HUDEP-2 (cell line): ENCODE measurements at regions not wholly inside any gene's neighbourhood (a gene's known extent, or its start where the extent isn't known, plus 50 kb on each side); places are given as distances from the start of the nearest gene placed in this dataset.

Experiments used
- DNase-seq, 76 experiments: peaks; one replicate each; lab custom pipeline; 2025; ENCODE audit not compliant: unreplicated experiment in 76 of 76; lab: John Stamatoyannopoulos, UW

DNA sequence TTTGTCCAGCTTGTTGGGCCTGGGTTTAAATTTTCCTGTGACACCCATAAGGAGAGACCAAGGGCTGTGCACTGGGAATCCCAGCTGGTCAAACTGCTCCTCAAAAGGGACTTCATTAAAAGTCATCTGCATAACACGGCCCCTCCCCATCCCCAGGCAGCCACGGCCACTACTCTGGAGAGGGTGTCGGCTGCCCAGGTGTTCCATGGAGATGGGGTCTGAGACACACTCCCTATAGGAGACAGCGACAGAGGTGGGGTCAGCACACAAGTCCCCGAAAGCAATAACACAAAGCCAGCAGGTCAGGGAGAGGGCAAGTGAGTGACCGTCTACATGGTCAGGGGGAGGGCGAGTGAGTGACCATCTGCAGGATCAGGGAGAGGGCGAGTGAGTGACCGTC lies 75.6 kb upstream of the BCL11B start:
- DNase-seq: no peak

DNA sequence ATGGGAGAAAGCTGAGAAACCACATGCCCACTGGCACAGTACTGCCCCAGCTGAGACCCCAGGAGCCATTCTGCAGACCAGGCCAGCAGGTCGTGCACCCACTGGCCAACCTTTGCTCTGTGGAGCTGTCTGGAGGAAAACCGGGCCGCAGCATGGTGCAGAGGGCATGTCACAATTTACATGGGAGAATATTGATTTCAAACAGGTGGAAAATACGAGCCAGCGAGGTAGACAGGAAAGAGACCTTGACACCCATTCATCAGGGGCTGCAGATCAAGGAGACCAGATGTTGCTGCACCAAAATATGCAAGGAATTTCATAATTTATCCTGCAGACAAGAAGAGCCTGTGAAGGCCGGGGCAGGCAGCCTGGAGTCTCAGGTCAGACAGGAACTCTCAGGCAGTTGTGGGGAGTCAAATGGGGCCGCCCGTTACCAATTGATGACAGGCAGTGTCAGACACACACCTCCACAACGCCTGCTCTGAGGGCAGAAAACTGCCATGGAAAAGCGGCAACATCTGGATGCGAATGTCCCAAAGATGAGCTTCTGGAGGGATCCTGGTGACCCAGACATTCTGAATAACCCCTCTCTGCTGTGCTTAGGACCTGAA lies 74.6 kb upstream of the BCL11B start:
- no peak for DNase-seq

DNA sequence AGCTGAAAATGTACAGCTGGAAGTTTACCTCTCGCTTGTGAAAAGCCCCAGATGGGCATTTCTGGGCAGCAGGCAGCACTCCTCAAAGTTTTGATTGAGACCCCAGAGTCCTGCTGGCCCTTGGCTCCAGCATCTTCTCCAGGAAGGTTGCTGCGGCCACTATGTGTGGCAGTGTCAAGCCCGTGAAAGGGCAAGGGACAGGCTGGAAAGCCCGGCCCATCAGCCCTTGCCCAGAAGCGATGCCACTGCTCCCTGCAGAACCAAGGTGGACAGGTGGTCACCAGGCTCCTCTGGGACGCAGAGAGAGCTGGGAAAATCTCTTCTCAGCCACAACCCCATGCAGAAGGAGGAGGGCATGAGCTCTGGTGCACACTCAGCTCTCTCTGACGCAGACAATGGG lies 73.5 kb upstream of the BCL11B start:
- DNase-seq: no peak

DNA sequence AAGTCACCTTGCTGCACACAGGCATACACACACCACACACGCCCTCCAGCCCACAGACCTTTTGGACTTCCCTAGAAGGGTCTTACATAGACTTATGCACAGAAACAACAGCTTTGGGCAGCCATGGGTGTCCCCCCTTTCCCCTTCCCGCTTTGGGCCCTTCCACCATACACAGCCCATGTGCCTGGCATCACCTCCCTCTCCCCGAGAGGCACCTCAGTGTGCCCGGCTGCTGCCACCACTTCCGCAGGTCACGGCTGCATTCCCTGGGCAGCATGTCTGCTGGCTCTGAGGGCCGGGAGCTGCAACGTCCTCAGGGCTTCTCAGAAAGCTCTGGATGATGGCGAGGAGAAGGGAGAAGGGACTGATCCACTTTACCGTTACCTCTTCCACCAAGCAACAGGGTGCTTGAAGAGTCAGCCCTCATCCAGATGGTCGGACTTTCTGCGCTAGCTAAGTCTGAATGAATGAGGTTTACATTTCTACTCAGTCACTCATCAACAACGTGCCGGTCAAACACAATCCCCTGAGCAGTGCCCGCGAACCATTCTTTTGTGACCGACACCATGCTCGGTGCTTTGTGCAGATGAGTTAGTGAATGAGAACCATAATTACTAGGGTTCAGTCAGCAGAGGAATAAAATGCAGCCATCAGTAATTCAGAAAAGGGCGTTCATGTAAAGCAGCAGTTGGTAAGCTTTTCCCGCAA lies 72.2 kb upstream of the BCL11B start:
- no peak for DNase-seq

DNA sequence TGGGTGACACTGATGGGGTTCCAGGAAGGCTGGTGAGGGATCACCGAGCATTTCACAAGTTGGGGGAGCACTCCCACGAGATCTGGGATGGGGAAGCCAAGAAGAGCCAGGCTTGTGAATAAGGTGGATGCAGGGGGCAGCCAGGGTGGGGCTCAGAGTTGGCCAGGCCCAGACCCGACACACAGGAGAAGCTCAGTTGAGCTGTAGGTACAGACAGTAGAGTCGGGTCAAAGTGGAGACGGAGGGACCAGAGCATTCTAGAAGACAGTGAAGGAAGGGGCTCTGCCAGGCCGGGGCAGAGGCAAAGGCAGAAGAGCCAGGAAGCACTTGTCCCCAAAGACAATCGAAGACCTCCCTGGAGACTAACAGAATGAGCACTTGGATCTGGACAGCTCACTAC lies 70.9 kb upstream of the BCL11B start:
- DNase-seq: no peak

DNA sequence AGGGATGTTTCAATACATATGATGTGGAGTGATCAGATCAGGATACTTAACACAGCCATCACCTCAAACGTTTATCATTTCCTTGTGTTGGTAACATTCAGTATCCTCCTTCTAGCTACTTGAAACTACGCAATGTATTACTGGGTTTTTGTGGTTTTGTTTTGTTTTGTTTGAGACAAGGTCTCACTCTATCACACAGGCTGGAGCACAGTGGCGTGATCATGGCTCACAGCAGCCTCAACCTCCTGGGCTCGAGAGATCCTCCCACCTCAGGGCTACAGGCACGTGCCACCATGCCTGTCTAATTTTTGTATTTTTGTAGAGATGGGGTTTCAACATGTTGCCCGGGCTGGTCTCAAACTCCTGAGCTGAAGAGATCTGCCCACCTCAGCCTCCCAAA lies 70.2 kb upstream of the BCL11B start:
- no peak for DNase-seq

DNA sequence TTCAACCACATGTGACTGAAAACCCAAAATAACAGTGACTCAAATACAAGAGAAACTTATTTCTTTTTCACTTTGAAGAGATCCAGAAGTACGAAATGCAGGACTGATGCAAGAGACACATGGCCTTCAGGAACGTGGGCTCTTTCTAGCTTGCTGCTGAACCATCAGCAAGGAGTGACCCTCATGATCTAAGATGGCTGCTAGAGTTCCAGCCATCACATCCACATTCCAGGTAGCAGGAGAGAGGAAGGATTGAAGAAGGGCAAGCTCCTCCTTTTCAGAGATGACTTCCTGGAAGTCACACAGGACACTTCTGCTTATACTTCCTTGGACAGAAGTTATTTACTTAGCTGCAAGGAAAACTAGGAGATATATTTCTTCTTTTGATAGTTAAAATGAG lies 67.6 kb upstream of the BCL11B start:
- DNase-seq: no peak

DNA sequence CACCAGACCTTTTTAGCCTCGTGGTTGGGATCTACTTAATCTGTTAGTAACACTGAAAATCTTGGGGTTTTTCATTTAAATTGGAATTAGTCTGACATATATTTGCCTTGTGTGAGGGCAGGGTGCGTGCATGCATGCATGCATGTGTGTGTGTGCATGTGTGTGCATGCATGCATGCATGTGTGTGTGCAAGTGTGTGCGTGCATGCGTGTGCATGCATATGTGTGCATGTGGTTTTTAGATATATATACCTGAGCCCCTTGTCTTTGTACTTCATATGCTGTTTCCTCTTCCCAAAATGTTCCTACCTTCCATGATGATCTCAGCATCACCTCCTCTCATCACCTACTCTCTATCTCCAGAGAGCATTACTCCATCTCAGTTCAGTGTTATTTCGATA lies 66.3 kb upstream of the BCL11B start:
- no peak for DNase-seq

DNA sequence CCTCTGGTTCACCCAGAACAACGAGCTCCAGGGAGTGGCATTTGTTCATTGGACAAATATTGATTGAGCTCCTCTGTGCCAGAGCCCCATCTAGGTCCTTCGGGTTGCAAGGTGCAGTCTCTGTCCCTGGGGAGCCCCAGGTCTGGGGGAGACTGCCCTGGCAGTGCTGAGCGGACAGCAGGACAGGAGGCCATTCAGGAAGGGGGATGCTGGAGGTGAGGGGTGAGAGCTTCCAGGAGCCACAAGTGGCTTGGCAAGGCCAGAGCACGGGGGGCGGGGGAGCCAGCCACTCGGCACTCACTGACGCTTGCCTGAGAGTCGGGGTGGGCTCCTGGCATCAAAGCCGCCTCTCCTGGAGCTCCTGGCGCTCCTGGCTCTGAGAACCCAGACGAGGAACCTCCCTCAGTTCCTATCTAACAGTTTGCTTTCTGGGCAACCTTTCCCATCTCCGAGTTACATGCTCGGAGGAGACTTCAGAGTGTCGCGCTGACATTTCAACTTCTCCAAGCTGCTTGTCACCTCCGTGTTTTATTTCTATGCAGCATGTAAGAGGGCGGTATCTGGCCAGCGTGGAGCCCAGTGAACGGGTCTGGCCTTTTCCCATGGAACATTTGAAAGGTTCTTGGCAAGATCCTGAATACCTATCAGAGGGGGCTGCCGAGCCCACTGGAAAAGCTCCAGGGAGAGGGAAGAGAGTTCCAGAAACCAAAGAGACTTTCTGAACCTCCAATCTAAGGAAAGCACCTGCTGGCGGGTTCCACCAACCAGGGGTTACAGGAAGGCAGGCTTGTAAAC lies 62.0 kb upstream of the BCL11B start:
- DNase-seq: no peak

DNA sequence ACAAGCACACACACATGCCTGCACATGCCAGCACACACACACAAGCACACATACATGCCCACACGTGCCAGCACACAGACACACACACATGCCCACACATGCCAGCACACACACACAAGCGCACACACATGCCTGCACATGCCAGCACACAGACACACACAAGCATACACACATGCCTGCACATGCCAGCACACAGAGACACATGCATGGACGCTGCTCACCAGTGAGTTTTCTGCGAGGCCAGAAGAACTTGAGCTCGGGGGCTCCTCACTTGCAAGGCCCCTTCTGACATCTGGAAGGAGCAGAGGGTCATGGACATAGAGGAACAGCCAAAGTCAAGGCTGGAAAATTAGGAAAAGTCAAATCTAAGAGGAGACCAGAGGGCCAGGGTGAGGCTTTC lies 61.2 kb upstream of the BCL11B start:
- no peak for DNase-seq

DNA sequence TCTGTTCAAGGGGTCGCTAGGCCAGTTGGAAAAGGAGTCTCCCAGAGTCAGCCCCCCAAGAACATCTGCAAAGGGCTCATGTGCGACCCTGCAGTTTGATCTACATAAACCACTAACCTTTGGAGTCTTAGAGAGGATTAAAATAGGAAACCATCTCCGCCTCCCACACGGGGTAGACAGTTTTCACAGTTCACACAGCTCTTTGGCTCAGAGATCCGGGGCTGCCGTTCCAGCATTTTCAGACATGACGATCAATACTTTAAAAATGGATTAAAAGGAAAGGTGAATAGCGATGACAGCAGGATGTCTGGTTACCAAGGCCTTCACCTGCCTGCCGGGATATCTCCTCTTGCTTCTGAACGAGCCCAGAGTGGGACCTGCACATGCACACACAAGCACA lies 59.8 kb upstream of the BCL11B start:
- no peak for DNase-seq

DNA sequence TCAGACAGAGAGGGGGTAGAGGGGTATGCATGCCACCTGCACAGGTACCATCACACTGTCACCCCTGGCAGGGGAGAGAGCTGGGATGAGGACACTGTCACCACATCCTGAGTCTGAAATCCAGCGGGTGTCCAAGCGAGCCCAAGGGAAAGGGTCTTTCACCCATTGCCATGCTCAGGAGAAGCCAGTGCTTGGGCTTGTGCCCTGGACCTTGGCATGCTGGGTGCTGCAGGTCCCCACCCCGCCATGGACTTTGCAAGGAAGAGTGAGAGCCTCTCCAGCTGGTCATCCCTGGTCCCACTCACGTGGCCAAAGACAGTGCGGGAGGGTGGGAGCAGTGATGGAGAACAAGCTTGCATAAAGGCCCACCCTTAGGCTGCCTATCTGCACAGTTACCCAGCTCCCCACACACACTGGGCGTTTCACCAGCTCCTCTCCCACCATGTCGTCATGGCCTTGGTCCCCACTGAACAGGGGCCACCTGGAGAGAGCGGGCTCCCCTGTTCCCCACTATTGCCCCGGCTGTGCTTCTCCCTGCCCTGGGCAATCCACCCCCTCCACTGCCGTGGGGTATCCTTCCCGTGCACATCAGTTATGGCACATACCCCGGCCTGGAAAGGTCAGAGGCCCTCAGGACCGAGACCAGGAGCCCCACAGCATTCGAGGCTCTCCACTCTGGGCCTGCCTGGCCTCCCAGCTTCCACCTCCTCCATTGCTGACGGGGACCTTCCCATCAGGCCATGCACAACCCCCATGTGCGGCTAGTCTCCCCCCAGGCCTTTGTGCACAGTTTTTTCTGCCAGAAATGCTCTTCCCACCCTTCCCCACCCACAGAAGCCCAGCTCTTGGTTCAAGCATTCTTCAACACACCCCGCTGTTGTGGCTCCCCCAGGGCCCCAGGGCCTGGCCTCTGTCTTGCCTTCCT lies 58.6 kb upstream of the BCL11B start:
- no peak for DNase-seq

DNA sequence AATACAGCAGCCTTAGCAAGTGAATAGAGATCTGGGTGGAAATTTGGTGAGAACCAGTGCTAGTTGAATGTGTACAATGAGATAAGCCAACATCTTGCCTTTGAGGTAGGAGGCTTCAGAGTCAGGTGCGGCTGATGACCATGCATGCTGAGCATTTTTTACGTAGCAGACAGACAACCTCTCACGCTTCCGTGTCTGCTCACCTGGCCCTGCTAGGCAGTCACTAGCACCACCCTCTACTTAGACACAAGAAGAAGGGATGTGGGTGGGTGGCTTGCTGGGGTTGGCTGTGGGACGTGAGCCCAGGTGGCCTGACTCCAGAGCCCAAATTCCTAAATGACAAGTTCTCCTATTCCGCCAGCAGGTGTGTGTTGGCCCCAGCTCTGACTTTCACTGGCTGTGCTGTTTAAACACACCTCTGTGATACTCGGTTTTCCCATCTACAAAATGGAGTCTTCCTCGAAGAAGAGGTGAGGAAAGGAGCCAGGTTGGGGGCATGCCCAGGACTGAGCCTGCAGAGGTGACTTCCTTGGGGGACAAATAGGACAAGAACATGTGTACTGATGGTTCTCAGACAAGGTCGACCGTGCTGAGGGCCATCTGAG lies 57.8 kb upstream of the BCL11B start:
- no peak for DNase-seq

DNA sequence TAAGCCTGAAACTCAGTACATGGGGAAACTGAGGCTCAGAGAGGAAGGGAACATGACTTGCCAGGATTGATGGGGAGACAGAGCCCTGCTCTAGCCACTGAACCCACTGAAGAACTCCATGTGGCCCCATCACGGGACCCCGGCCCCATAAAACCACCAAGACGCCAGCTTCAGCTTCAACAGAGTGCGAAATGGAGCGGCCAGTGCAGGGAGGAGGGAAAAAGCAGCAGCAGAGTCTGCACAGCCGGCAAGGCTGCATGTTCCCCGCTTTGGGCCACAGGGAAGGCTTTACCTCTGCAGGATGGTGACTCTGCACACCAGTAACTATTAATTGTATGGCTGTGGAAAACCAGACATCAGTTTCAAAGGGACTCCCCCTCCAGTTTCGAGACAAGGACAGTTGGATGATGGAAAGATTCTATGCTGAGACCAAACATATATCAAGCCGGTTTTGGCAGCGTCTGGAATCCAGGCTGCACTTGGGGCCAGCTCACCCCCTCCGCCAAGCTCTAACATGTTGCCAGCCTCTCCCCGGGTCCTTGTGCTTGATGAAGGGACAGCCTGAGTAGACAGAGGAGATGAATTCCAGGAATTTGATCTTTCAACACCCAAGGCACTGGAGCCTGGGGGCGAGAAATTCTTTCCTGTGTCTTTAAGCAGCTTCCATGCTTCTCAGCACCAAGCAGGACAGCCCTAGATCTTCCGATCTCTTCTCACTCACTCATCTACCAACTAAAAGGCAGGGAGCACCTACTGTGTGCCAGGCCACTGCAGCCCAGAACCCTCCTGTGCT lies 55.7 kb upstream of the BCL11B start:
- DNase-seq: no peak

DNA sequence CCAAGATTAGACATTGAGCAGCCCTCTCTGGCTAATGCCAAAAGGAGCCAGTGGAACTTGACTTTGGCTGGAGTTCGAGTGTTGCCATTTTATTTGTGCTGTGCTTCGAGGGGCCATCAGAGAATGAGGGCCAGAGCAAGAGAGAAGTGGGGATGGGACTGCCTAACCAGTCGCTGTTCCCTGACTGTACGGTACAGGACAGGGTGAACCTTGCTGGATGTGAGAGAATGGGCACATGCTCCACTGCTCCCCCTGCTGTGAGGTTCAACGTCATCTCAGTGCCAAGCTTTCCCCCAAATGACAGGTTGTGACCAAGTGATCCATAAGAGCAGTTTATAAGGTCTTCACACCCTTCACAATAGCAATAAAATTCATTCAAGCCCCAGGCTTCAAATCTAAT lies 55.1 kb upstream of the BCL11B start:
- peak in 1 of 76 experiments; percentile 10 for DNase-seq

DNA sequence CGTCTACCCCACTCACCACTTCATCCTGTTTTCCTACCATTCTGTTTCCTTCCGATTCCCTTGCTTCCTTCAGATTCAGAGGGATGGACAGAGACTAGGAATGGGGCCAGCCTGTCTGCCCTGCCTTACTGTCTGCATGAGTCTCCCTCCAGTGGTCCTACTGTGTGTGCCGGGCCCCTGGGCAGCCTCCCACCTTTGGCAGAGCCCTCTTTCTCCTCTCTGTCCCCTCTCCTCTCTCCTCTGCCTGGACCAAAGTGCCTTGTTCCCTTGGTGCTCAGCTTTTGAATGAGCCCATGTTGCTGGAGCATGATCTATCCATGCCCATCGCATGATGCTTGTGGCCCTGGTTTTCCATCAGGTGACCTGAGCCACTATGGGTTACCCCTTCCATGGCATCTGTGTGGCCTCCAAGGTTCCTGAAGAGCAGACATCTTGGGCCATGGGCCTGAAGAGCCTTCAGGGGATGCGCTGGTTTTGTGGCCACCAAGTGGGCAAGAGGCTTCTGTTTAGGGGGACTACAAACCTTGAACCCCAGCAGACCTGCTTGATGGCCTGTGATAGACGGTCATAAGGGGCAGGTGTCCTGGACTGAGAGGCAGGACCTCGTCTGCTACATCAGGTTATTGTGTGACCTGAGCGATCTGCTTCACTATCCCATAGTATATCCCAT lies 54.2 kb upstream of the BCL11B start:
- no peak for DNase-seq

DNA sequence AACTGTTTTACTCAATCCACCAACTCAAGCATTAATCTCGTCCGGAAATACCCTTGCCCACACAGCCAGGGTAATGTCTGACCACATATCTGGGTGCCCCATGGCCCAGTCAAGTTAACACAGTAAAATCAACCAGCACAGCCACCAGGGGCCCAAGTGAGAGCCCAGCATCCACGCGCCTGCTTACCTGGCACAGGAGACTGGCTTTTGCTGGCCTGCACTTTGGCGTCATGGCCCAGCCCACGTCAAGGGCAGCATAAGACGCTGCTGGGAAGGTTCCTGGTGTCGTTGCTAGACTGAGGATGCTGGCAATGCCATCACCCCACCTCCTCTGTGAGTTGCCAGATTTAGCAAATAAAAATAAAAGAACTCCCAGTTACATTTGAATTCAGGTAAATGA lies 53.6 kb upstream of the BCL11B start:
- no peak for DNase-seq

DNA sequence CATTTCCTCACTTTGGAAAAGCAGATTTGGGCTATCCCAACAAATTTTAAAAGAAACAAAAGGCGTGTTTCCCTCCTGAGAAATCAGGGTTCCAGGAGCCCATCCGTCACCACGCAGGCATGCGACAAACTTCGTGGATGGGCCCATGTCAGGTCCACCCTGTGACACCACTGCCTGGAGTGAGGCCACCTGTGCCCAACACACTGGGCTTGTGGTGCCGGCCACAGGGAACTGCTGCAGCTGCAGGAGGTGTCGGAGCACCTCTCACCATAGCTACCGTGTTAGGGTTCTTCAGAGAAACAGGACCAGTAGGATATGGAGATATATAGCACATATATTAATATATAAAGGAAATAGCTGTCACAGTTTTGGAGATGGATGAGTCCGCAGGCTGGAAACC lies 53.0 kb upstream of the BCL11B start:
- no peak for DNase-seq

DNA sequence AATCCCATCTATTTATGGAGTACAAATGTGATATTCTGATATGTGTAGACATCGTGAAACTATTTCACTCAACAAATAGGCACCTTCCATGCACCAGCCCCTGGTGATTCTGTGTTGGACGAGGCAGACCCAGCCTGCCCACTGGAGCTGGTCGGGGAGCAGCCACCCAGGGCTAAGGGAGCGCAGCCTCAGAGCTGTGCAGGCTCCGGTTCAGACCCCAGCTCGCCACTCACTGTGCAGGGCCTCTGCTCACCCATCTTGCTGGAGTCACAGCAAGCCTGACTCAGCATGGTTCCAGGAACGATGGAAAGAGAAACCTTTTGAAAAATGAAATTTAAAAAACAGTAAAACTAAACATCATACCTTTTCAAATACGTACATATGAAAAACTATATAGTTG lies 52.3 kb upstream of the BCL11B start:
- DNase-seq: no peak
